Neural cell (in vitro differentiated cells): ENCODE measurements at regions not wholly inside any gene's neighbourhood (a gene's known extent, or its start where the extent isn't known, plus 50 kb on each side); places are given as distances from the start of the nearest gene placed in this dataset.

Experiments used
- H2AFZ ChIP-seq: fragments of 200-600, 300-800 bp; sonication (generic), shearing (Covaris generic); 2 replicates; pipeline ENCODE4 v1.6.0; 2014; ENCODE audit warnings: low read depth, mild to moderate bottlenecking, antibody characterized with exemption, low read length, moderate library complexity
- H3F3A ChIP-seq: fragments of 200-600 bp; shearing (Covaris generic); 2 replicates; pipeline ENCODE4 v1.6.1; 2016; ENCODE audit warnings: mild to moderate bottlenecking, moderate library complexity, mixed read lengths, antibody characterized with exemption, low read length; ENCODE audit not compliant: insufficient read depth, poor library complexity, severe bottlenecking
- H3K27ac ChIP-seq: fragments of 200-600, 300-800 bp; sonication (generic), shearing (Covaris generic); 2 replicates; pipeline ENCODE4 v1.5.1; 2014; ENCODE audit warnings: mild to moderate bottlenecking, low read length, moderate library complexity
- H3K27me3 ChIP-seq: fragments of 300-800, 200-600 bp; sonication (generic), shearing (Covaris generic); 2 replicates; pipeline ENCODE4 v1.6.0; 2014; ENCODE audit warnings: mild to moderate bottlenecking, low read depth, low read length, moderate library complexity; ENCODE audit not compliant: insufficient read depth
- H3K36me3 ChIP-seq: fragments of 300-800, 200-600 bp; sonication (generic), shearing (Covaris generic); 2 replicates; pipeline ENCODE4 v1.5.1; 2014; ENCODE audit warnings: mild to moderate bottlenecking, antibody characterized with exemption, low read length, moderate library complexity; ENCODE audit not compliant: insufficient read depth
- H3K4me2 ChIP-seq: fragments of 300-800, 200-600 bp; sonication (generic), shearing (Covaris generic); 2 replicates; pipeline ENCODE4 v1.6.0; 2014; ENCODE audit warnings: mild to moderate bottlenecking, low read length
- H3K4me3 ChIP-seq: fragments of 300-800, 200-600 bp; sonication (generic), shearing (Covaris generic); 2 replicates; pipeline ENCODE4 v1.5.1; 2014; ENCODE audit warnings: mild to moderate bottlenecking, low read length, moderate library complexity
- H3K79me2 ChIP-seq: fragments of 200-600 bp; shearing (Covaris generic); replicated peaks from 2 replicates; pipeline ENCODE4 v1.6.0; 2014; ENCODE audit warnings: mild to moderate bottlenecking, low read length, moderate library complexity; ENCODE audit not compliant: insufficient read depth
- H3K9ac ChIP-seq: fragments of 300-800, 200-600 bp; sonication (generic), shearing (Covaris generic); 2 replicates; pipeline ENCODE4 v1.6.1; 2016; ENCODE audit warnings: mild to moderate bottlenecking, low read length, mixed read lengths
- H3K9me2 ChIP-seq: fragments of 200-600 bp; shearing (Covaris generic); 2 replicates; pipeline ENCODE4 v1.6.1; 2016; ENCODE audit warnings: mild to moderate bottlenecking, low read length, mixed read lengths; ENCODE audit not compliant: insufficient read depth
- H3K9me3 ChIP-seq: fragments of 200-600, 300-800 bp; sonication (generic), shearing (Covaris generic); 2 replicates; pipeline ENCODE4 v1.6.1; 2016; ENCODE audit warnings: mild to moderate bottlenecking, mixed run types, low read length, moderate library complexity, mixed read lengths
- H4K20me1 ChIP-seq: fragments of 200-600 bp; shearing (Covaris generic); 2 replicates; pipeline ENCODE4 v1.6.1; 2016; ENCODE audit warnings: mild to moderate bottlenecking, mixed run types; ENCODE audit not compliant: insufficient read depth
- EP300 ChIP-seq: fragments of 450-650 bp; conservative IDR thresholded peaks from 2 replicates; pipeline ENCODE4 v1.6.1; 2014; ENCODE audit warnings: antibody characterized with exemption, mild to moderate bottlenecking, moderate library complexity; ENCODE audit not compliant: poor library complexity, severe bottlenecking
- EZH2 ChIP-seq: fragments of 200-600, 300-800 bp; shearing (Covaris generic), sonication (generic); IDR thresholded peaks from 2 replicates; pipeline ENCODE4 v1.6.1; 2014; ENCODE audit warnings: antibody characterized with exemption, low read length, borderline replicate concordance, mild to moderate bottlenecking; ENCODE audit not compliant: insufficient read depth, poor library complexity, severe bottlenecking
- MXI1 ChIP-seq: fragments of 450-650 bp; conservative IDR thresholded peaks from 2 replicates; pipeline ENCODE4 v1.6.1; 2014; ENCODE audit warnings: antibody characterized with exemption, mild to moderate bottlenecking; ENCODE audit not compliant: poor library complexity, severe bottlenecking
- POLR2AphosphoS5 ChIP-seq: IDR thresholded peaks from 2 replicates; pipeline ENCODE4 v1.6.1; 2012
- RAD21 ChIP-seq: fragments of 450-650 bp; conservative IDR thresholded peaks from 2 replicates; pipeline ENCODE4 v1.6.1; 2014; ENCODE audit warnings: antibody characterized with exemption, mild to moderate bottlenecking, moderate library complexity
- REST ChIP-seq: IDR thresholded peaks from 2 replicates; pipeline ENCODE4 v1.6.1; 2012; ENCODE audit warnings: borderline replicate concordance
- SMC3 ChIP-seq: fragments of 450-650 bp; conservative IDR thresholded peaks from 2 replicates; pipeline ENCODE4 v1.6.1; 2014; ENCODE audit warnings: antibody characterized with exemption, mild to moderate bottlenecking, moderate library complexity; ENCODE audit not compliant: poor library complexity
- TAF1 ChIP-seq: IDR thresholded peaks from 2 replicates; pipeline ENCODE4 v1.6.1; 2012; ENCODE audit warnings: low read depth
- TF ChIP-seq, protein P1 (sequence below): fragments of 450-650 bp; IDR thresholded peaks from 2 replicates; pipeline ENCODE4 v1.5.1; 2014; ENCODE audit warnings: antibody characterized with exemption, mild to moderate bottlenecking, moderate library complexity; ENCODE audit not compliant: poor library complexity, severe bottlenecking

GRCh38 chr6:149138089-149138488, 179.4 kb upstream of the TAB2 start:
- Histone ChIP-seq H3K27me3 (no peaks in the 10 kb centered on the region), H4K20me1 (no peaks in the 10 kb centered on the region), H3K9me3 (no peaks in the 10 kb centered on the region), H3K4me2 (no peak overlapping the region), H2AFZ (no peak overlapping the region), H3K27ac (no peak overlapping the region), H3K9ac (no peak overlapping the region), H3K4me3 (no peak overlapping the region), H3F3A (no peaks in the 10 kb centered on the region), H3K36me3 (no peaks in the 10 kb centered on the region), H3K9me2 (no peaks in the 10 kb centered on the region), H3K79me2 (no peaks in the 10 kb centered on the region)
- no peak for TF ChIP-seq REST
- no peak for TF ChIP-seq MXI1
- TF ChIP-seq POLR2AphosphoS5 = no peak
- no peak for TF ChIP-seq TAF1
- TF ChIP-seq EP300 = no peak
- no peak for TF ChIP-seq SMC3
- TF ChIP-seq, protein P1, sequence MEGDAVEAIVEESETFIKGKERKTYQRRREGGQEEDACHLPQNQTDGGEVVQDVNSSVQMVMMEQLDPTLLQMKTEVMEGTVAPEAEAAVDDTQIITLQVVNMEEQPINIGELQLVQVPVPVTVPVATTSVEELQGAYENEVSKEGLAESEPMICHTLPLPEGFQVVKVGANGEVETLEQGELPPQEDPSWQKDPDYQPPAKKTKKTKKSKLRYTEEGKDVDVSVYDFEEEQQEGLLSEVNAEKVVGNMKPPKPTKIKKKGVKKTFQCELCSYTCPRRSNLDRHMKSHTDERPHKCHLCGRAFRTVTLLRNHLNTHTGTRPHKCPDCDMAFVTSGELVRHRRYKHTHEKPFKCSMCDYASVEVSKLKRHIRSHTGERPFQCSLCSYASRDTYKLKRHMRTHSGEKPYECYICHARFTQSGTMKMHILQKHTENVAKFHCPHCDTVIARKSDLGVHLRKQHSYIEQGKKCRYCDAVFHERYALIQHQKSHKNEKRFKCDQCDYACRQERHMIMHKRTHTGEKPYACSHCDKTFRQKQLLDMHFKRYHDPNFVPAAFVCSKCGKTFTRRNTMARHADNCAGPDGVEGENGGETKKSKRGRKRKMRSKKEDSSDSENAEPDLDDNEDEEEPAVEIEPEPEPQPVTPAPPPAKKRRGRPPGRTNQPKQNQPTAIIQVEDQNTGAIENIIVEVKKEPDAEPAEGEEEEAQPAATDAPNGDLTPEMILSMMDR = no peak

GRCh38 chr6:149138699-149139294, 178.7 kb upstream of the TAB2 start:
- TF ChIP-seq TAF1 (no peak), POLR2AphosphoS5 (no peak), MXI1 (no peak), SMC3 (no peak), RAD21 (no peak), EP300 (no peak), REST (no peak), EZH2 (no peak)
- TF ChIP-seq, protein P1 = no peak
- Histone ChIP-seq H3F3A (no peaks in the 10 kb centered on the region), H2AFZ (no peak overlapping the region), H3K36me3 (no peaks in the 10 kb centered on the region), H3K27me3 (no peaks in the 10 kb centered on the region), H3K9me3 (no peaks in the 10 kb centered on the region), H3K4me3 (no peak overlapping the region), H3K4me2 (no peak overlapping the region), H3K27ac (no peak overlapping the region), H3K9ac (no peak overlapping the region), H3K79me2 (no peaks in the 10 kb centered on the region), H4K20me1 (no peaks in the 10 kb centered on the region), H3K9me2 (no peaks in the 10 kb centered on the region)
